ENCODE measurements at regions not wholly inside any gene's neighbourhood (a gene's known extent, or its start where the extent isn't known, plus 50 kb on each side); places are given as distances from the start of the nearest gene placed in this dataset.
"Not testable (repeated sequence)": the region's sequence is repeated elsewhere in the genome, so short reads cannot be mapped to it uniquely, and the experiment has no call there.

- DNase-seq: no peak
These were observed 790.5 kb downstream of the MCTP2 start for GRCh38 chr15:95021816-95022215.

DNA sequence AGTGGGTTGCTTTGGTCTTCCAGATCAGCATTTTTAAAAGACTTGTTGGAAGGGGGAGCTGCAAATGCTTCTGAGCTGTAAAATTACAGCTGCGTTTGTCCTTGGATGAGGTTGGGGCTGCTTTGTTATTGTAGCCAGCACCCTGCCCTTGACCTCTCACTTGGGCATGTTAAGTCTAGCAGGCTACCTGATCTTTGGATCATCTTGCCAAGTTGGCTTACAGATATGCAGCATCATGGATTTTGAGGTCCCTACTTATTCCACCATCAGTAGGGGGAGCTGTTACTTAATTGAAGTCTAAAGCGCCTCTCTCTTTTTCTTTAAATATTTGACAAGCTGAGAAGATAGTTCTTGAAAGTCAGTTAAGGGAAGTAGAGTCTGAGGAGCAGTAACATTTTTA is 793.0 kb downstream of the MCTP2 start:
- DNase-seq: no peak

DNA sequence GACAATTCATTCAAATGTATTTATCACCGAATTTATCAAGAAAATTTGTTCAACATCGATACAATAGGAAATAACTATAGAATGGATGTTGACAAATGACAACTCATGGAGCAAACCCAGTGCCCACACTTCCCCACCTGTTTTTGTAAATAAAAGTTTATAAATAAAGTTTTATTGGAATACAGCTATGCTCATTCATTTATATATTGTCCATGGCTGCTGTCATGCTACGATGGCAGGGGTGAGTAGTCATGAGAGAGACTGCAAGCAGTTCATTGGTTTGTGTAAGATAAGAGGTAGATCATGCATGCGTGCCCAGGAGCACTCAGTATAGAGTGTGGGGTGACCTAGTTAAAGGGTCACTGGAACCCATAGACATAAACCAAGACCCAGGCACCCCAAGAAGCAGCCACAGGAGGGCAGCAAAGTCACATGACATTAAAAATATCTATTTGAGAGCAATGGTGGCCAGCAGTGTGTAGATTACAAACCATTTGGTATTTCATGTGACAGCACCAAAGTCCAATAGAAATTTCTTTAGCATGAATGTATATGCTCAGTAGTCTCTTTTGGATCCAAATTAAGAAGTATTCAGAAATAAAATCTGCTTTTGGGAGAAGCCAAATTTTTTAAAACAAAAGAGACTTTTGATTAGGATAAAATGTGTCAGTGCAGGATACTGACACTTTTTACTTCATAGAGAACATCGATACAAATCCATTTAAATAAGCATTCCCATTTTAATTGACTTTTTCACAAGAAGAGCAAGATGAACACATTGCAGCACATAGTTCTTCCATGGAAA is 794.8 kb downstream of the MCTP2 start:
- no peak for DNase-seq

GRCh38 chr15:95027981-95028380 is 796.6 kb downstream of the MCTP2 start:
- no peak for DNase-seq

- no peak for DNase-seq
These were observed 800.8 kb downstream of the MCTP2 start for GRCh38 chr15:95032156-95032555.

DNA sequence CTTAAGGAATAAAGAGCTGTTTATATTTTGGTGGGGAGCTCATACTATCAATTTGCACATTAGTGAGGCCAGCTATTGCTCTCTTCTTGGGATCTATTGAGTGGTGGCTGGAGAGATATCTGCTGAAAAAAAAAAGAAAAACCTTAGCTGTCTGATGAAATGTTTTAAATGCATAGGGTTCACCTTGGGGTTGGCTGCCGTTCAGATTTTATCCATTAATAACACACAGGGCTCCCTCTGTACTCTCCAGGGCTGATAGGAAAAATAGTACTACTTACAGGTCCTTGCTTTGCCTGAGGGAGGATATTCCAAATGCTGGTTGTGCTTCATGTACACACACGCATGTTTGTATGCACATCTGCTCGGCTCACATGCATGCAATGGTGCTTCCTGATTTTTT is 803.7 kb downstream of the MCTP2 start:
- no peak for DNase-seq

- no peak for DNase-seq
These were observed 809.9 kb downstream of the MCTP2 start for GRCh38 chr15:95041297-95041696.

GRCh38 chr15:95043236-95043932 is 812.0 kb downstream of the MCTP2 start:
- not testable (repeated sequence) for DNase-seq

DNA sequence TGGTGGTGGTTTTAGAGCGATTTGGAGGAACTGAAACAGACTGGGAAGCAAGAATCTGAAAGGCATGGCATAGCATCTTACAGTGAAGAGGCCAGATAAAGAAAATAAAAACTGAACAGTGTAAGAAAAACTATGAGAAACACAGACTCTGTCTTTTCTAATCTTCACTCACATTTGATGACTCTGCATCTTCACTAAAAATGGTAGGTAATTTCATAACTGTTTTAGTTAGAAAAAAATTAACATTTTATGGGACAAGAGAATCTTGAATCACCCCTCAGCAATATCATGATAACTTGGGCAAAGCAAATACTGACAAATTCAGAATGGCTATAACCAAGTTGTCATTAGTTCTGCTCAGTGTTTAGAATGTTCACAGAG is 812.6 kb downstream of the MCTP2 start:
- no peak for DNase-seq

GRCh38 chr15:95044745-95045417 is 813.5 kb downstream of the MCTP2 start:
- DNase-seq: no peak

- no peak for DNase-seq
These were observed 820.5 kb downstream of the MCTP2 start for GRCh38 chr15:95051861-95052260.

GRCh38 chr15:95059346-95059905 is 828.1 kb downstream of the MCTP2 start:
- no peak for DNase-seq

GRCh38 chr15:95068701-95069521 is 837.5 kb downstream of the MCTP2 start:
- no peak for DNase-seq

DNA sequence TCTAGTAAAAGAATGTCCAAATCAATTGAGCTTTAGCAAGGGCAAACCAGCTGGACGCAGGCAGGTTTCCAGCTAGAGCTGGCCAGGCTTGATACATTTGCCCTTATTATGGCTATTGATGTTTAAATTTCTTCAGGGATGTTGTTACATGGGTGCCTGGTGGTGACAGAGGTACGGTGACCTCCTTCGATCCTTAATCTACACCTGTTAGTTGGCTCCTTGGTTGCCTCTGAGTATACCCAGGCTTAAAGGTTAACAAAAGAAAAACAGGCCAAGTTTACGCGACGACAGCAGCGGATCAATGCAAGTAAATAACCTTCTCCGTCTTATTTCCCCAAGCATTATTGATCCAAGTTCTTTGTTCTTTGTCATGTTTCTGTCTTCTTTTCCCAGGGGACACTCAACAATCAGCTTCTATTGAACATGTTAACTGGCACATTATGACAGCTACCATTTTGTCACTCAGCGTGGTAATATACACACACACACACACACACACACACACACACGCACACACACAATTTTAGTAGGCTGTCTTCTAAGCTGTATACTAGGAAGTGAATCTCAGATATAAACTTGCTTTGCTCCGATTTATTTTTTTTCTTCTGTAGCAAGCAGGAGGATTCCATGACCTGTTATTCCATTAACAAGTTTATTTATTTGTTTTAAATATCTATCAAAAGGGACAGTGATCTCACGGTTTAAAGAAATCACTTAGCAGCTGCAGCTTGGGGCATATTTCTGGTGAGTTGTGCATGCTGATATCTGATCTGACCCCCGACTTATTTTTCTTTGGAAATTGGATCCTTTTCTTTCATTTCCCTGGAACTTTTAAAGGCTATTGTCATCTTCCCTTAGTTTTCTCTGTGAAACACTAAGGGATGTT is 844.7 kb downstream of the MCTP2 start:
- DNase-seq: no peak

DNA sequence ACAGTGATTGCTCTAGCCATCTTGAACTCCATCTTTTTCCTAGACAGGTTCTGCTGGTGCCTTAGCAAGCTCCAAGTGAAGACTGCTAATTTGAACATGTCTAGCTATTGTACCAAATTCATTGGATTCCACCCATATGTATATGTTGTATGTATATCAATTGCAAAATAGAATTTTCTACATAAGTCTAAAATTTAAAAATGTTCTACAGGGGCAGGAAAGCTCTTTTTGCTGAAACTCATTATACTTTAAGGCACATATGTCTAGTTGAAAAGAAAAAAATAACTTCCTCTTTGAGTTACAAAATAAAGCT is 845.3 kb downstream of the MCTP2 start:
- DNase-seq: no peak

DNA sequence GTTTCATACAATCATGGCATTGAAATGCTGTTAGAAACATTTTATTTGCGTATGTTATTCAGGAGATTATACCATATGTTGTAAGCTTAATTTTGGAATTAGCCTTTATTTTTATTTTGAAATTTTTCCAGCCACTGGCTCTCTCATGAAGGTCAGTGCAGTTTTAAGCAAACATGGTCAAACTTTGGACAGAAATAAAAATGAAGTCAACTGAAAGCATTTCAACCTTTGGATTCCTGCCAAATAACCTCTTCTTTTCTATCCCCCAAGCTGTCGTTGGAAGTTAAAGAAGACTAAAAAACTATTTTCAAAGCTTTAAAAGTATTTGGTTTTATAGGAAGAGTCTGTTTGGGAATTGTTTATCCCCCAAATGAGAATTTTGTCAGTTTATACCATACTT is 846.6 kb downstream of the MCTP2 start:
- DNase-seq: no peak

DNA sequence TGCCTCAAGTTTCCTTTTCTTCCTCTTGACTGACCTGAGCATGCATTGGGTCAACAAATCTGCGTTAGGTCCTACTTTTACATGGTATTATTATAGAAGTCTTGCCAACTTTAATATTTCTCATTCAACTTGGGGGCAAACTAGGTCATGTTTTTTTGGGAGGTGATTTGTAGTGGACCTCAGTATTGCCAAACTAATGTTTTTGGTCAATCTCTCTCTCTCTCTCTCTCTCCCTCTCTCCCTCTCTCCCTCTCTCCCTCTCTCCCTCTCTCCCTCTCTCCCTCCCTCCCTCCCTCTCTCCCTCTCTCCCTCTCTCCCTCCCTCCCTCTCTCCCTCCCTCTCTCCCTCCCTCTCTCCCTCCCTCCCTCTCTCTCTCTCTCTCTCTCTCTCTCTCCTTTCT is 848.9 kb downstream of the MCTP2 start:
- not testable (repeated sequence) for DNase-seq

GRCh38 chr15:95085056-95085455 is 853.7 kb downstream of the MCTP2 start:
- DNase-seq: no peak

DNA sequence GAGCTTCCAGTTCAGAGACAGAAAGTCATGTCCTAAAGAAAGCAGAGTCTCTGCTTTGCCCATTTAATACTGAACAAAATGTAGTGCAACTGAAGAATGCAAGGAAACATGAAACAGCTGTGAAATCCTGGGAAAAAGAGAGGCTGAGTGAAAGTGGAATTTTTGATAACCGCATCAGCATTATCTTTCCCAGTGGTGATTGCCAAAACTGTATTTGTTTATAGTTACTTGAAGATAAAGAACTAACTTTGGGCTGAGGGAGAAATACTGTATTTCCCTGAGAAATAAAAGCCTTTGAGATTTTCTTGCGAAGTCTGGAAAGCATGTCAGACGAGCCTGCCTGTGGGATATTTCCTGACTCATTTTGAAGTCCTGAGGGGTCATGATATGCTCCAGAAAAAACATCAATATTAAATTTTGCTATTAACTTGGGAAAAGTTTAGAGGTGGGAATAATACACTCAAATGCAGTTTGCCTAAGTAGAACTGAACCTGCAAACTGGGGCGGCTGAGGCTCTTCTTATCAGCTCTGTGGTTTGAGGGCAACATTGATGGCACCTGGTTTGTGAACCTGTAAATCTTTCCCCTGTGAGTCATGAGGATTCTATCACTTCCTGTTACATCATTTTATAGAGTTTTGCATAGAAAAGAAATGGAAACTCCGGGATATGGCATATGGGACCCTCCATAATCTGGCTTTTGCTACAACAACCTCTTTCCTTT is 855.3 kb downstream of the MCTP2 start:
- no peak for DNase-seq

DNA sequence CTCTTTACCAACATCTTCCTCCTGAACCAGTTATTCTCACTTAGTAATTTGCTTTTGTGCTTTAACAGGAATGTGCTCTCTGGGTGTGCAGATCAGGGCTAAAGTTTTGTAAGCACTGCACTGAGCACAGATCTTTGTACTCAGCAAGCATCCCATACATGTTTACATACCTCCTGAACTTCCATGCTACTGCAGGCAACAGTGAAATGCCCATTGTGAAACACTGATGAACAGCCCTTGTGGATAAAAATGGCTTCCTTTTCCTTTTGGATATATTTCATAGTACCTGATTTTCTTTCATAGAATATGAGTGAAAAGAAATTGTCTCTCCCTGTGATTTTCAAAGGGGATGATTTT is 855.9 kb downstream of the MCTP2 start:
- no peak for DNase-seq

DNA sequence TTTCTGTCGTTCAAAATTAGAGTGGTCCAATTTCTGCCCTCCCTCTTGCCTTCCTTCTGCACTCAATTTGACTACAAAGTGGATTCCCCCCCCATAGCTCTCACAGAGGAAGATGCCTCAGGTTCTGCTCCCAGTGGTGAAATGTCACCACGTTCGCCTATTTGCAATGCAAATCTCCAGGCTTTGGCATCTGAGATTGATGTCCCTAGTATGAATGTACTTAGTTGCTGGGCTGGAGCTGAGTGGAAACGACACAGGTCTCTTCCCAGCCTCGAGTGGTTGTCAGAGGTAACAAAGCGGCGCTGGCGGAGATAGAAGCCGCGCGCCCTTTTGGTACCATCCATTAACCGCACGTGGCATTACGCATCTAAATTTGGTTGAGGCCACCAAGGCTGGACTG is 860.1 kb downstream of the MCTP2 start:
- no peak for DNase-seq

Data from NCI-H2029 (cell line).